ENCODE measurements at regions not wholly inside any gene's neighbourhood (a gene's known extent, or its start where the extent isn't known, plus 50 kb on each side); places are given as distances from the start of the nearest gene placed in this dataset.

- no peak for DNase-seq (ENCODE audit: low spot score)
- ATAC-seq (ENCODE audit: low FRiP score): no peak
- no peak for TF ChIP-seq CTCF (IDR thresholded peaks at IDR 0.05)
These were observed 96.6 kb upstream of the RUNX1 start for GRCh38 chr21:35145626-35146233.

- no peak for DNase-seq (ENCODE audit: low spot score)
- no peak for ATAC-seq (ENCODE audit: low FRiP score)
- no peak for TF ChIP-seq CTCF (IDR thresholded peaks at IDR 0.05)
These were observed 95.9 kb upstream of the RUNX1 start for GRCh38 chr21:35144978-35145377.

- no peak for ATAC-seq (ENCODE audit: low FRiP score)
- TF ChIP-seq CTCF (IDR thresholded peaks at IDR 0.05): no peak
- no peak for DNase-seq (ENCODE audit: low spot score)
These were observed 93.1 kb upstream of the RUNX1 start for GRCh38 chr21:35142036-35142815.

GRCh38 chr21:35139382-35139715 is 90.2 kb upstream of the RUNX1 start:
- DNase-seq (ENCODE audit: low spot score) (no peak), ATAC-seq (ENCODE audit: low FRiP score) (no peak)
- TF ChIP-seq CTCF (IDR thresholded peaks at IDR 0.05): no peak

GRCh38 chr21:35138665-35139381 is 89.7 kb upstream of the RUNX1 start:
- no peak for ATAC-seq (ENCODE audit: low FRiP score)
- TF ChIP-seq CTCF (IDR thresholded peaks at IDR 0.05): no peak
- DNase-seq (ENCODE audit: low spot score): no peak

- no peak for DNase-seq (ENCODE audit: low spot score)
- ATAC-seq (ENCODE audit: low FRiP score): no peak
These were observed 87.6 kb upstream of the RUNX1 start for GRCh38 chr21:35136586-35137219.

More at GRCh38 chr21:35136586-35137219, 87.6 kb upstream of the RUNX1 start:
- no peak for TF ChIP-seq CTCF (IDR thresholded peaks at IDR 0.05)
